Astrocyte of the hippocampus (primary cell): ENCODE measurements at regions not wholly inside any gene's neighbourhood (a gene's known extent, or its start where the extent isn't known, plus 50 kb on each side); places are given as distances from the start of the nearest gene placed in this dataset.

Source experiments
- DNase-seq: peaks from one replicate; pipeline ENCODE4 v3.0.0; 2011; ENCODE audit warnings: low read depth, low spot score

GRCh38 chr1:234989479-234990327 is 138.9 kb downstream of the TOMM20 start:
- no peak for DNase-seq

- no peak for DNase-seq
These were observed 139.6 kb downstream of the TOMM20 start for GRCh38 chr1:234989019-234989418.

- no peak for DNase-seq
These were observed 140.1 kb downstream of the TOMM20 start for GRCh38 chr1:234988536-234988935.

- no peak for DNase-seq
These were observed 140.5 kb downstream of the TOMM20 start for GRCh38 chr1:234988155-234988517.

GRCh38 chr1:234987415-234988154 is 141.1 kb downstream of the TOMM20 start:
- peak; percentile 98 for DNase-seq

- no peak for DNase-seq
These were observed 141.8 kb downstream of the TOMM20 start for GRCh38 chr1:234986750-234987414.

- no peak for DNase-seq
These were observed 142.9 kb downstream of the TOMM20 start for GRCh38 chr1:234985516-234986294.

- DNase-seq = no peak
These were observed 143.6 kb downstream of the TOMM20 start for GRCh38 chr1:234985007-234985370.

GRCh38 chr1:234983564-234984238 is 144.9 kb downstream of the TOMM20 start:
- no peak for DNase-seq

- DNase-seq = no peak
These were observed 146.9 kb downstream of the TOMM20 start for GRCh38 chr1:234981758-234982157.

- peak; percentile 90 for DNase-seq
These were observed 147.8 kb downstream of the TOMM20 start for GRCh38 chr1:234980645-234981396.

- peak; percentile 71 for DNase-seq
These were observed 148.4 kb downstream of the TOMM20 start for GRCh38 chr1:234980291-234980644.

- DNase-seq = no peak
These were observed 149.0 kb downstream of the TOMM20 start for GRCh38 chr1:234979296-234980279.

- peak; percentile 44 for DNase-seq
These were observed 150.0 kb downstream of the TOMM20 start for GRCh38 chr1:234978397-234979295.

GRCh38 chr1:234977875-234978396 is 150.7 kb downstream of the TOMM20 start:
- no peak for DNase-seq

- no peak for DNase-seq
These were observed 151.6 kb downstream of the TOMM20 start for GRCh38 chr1:234976861-234977680.
